ENCODE measurements at regions not wholly inside any gene's neighbourhood (a gene's known extent, or its start where the extent isn't known, plus 50 kb on each side); places are given as distances from the start of the nearest gene placed in this dataset.
"Not testable (repeated sequence)": the region's sequence is repeated elsewhere in the genome, so short reads cannot be mapped to it uniquely, and the experiment has no call there.

GRCh38 chr4:117014236-117014635 lies 71.1 kb downstream of the TRAM1L1 start:
- no peak for DNase-seq

- DNase-seq: no peak
These were observed 74.7 kb downstream of the TRAM1L1 start for GRCh38 chr4:117010671-117011070.

GRCh38 chr4:117001077-117001476 lies 84.3 kb downstream of the TRAM1L1 start:
- DNase-seq: no peak

- no peak for DNase-seq
These were observed 102.7 kb downstream of the TRAM1L1 start for GRCh38 chr4:116982656-116983055.

- not testable (repeated sequence) for DNase-seq
These were observed 104.9 kb downstream of the TRAM1L1 start for GRCh38 chr4:116980436-116980835.

GRCh38 chr4:116959045-116959444 lies 126.3 kb downstream of the TRAM1L1 start:
- DNase-seq: no peak

GRCh38 chr4:116953947-116954346 lies 131.4 kb downstream of the TRAM1L1 start:
- DNase-seq: no peak

- DNase-seq: no peak
These were observed 132.7 kb downstream of the TRAM1L1 start for GRCh38 chr4:116952530-116953136.

GRCh38 chr4:116949856-116950255 lies 135.5 kb downstream of the TRAM1L1 start:
- no peak for DNase-seq

GRCh38 chr4:116942315-116942714 lies 143.1 kb downstream of the TRAM1L1 start:
- no peak for DNase-seq

- DNase-seq: no peak
These were observed 155.0 kb downstream of the TRAM1L1 start for GRCh38 chr4:116930329-116930728.

- no peak for DNase-seq
These were observed 158.6 kb downstream of the TRAM1L1 start for GRCh38 chr4:116926631-116927295.

GRCh38 chr4:116925900-116926457 lies 159.4 kb downstream of the TRAM1L1 start:
- no peak for DNase-seq

- DNase-seq: no peak
These were observed 162.0 kb downstream of the TRAM1L1 start for GRCh38 chr4:116923389-116923788.

GRCh38 chr4:116913451-116913850 lies 171.9 kb downstream of the TRAM1L1 start:
- DNase-seq: no peak

GRCh38 chr4:116906758-116907157 lies 178.6 kb downstream of the TRAM1L1 start:
- DNase-seq: no peak

- no peak for DNase-seq
These were observed 185.8 kb downstream of the TRAM1L1 start for GRCh38 chr4:116899561-116899960.

GRCh38 chr4:116885579-116885978 lies 199.8 kb downstream of the TRAM1L1 start:
- no peak for DNase-seq

GRCh38 chr4:116882503-116882902 lies 202.9 kb downstream of the TRAM1L1 start:
- DNase-seq: no peak

GRCh38 chr4:116881077-116881476 lies 204.3 kb downstream of the TRAM1L1 start:
- DNase-seq: no peak

- DNase-seq: no peak
These were observed 204.8 kb downstream of the TRAM1L1 start for GRCh38 chr4:116880625-116881024.

GRCh38 chr4:116878280-116878679 lies 207.1 kb downstream of the TRAM1L1 start:
- no peak for DNase-seq

GRCh38 chr4:116877069-116877468 lies 208.3 kb downstream of the TRAM1L1 start:
- DNase-seq: no peak

GRCh38 chr4:116872941-116873340 lies 212.4 kb downstream of the TRAM1L1 start:
- no peak for DNase-seq

- no peak for DNase-seq
These were observed 213.1 kb downstream of the TRAM1L1 start for GRCh38 chr4:116872308-116872707.

Measured in HCEC 1CT (cell line).